GM12878 (cell line): ENCODE measurements at regions not wholly inside any gene's neighbourhood (a gene's known extent, or its start where the extent isn't known, plus 50 kb on each side); places are given as distances from the start of the nearest gene placed in this dataset.

Experiments
- ATAC-seq: fragments of 200-7000 bp; cut with Tn5 transposase; 3 replicates; pipeline ENCODE4 v1.9.1; 2020; ENCODE audit warnings: mild to moderate bottlenecking, moderate library complexity
- BruUV-seq: library from RNA; stranded (reverse); fragments of 400-500 nt; replicated peaks from 2 replicates; lab custom pipeline; 2021; lab: Mats Ljungman, UMichigan
- CTCF ChIA-PET: fragments of 300-600 bp; sonication (Branson Sonifier 250); formaldehyde crosslinking; extraction: SDS; loops from one replicate; lab custom pipeline; 2021; ENCODE audit warnings: inconsistent platforms; lab: Yijun Ruan, JAX
- POLR2A ChIA-PET: fragments of 350-600 bp; formaldehyde crosslinking; extraction: SDS; loops from one replicate; lab custom pipeline; 2021; ENCODE audit warnings: inconsistent platforms; lab: Charles Lee
- RAD21 ChIA-PET: fragments of 300-600 bp; sonication (Branson Sonifier 250); formaldehyde crosslinking; loops from one replicate; lab custom pipeline; 2023; ENCODE audit warnings: antibody characterized with exemption; ENCODE audit not compliant: unreplicated experiment; lab: Charles Lee
- SMC1A ChIA-PET: fragments of 300-600 bp; sonication (Branson Sonifier 250); formaldehyde crosslinking; loops from one replicate; lab custom pipeline; 2023; ENCODE audit not compliant: unreplicated experiment, uncharacterized antibody; lab: Charles Lee
- DNase-seq: peaks from one replicate; pipeline ENCODE4 v3.0.0-alpha.2; 2011; ENCODE audit warnings: low read depth, low spot score
- FAIRE-seq: peaks from 3 replicates; lab custom pipeline; 2011; peaks lifted over from hg19 to GRCh38; lab: Jason Lieb, UNC
- H2AFZ ChIP-seq: 2 replicates; pipeline ENCODE4 v1.6.0; 2011; ENCODE audit warnings: low read depth, low read length, control low read depth; ENCODE audit not compliant: control insufficient read depth
- H3K27ac ChIP-seq: 2 replicates; pipeline ENCODE4 v1.5.1; 2011; ENCODE audit warnings: control low read depth; ENCODE audit not compliant: control insufficient read depth, insufficient read depth
- H3K27me3 ChIP-seq, 2 experiments: replicated peaks in 1 of 2; 2 replicates each; pipeline versions ENCODE4 v1.6.0 to v1.6.1; 2011; ENCODE audit warnings: low read length in 1 of 2; ENCODE audit not compliant: control insufficient read depth in 2 of 2, insufficient read depth in 2 of 2
- H3K36me3 ChIP-seq, 2 experiments: 2 replicates each; pipeline ENCODE4 v1.5.1; 2011; ENCODE audit warnings: low read length in 1 of 2; ENCODE audit not compliant: control insufficient read depth in 2 of 2, insufficient read depth in 2 of 2
- H3K4me1 ChIP-seq: 2 replicates; pipeline ENCODE4 v1.6.1; 2011; ENCODE audit warnings: mild to moderate bottlenecking, low read length, moderate library complexity, mixed read lengths; ENCODE audit not compliant: control insufficient read depth, insufficient read depth
- H3K4me2 ChIP-seq: 2 replicates; pipeline ENCODE4 v1.6.0; 2011; ENCODE audit warnings: control low read depth; ENCODE audit not compliant: control insufficient read depth, insufficient read depth
- H3K4me3 ChIP-seq: fragments of 200-600 bp; sonication (generic); 2 replicates; pipeline ENCODE4 v1.5.1; 2016
- H3K79me2 ChIP-seq: 2 replicates; pipeline ENCODE4 v1.6.0; 2011; ENCODE audit warnings: low read length; ENCODE audit not compliant: control insufficient read depth, insufficient read depth
- H3K9ac ChIP-seq: 2 replicates; pipeline ENCODE4 v1.8.0; 2011; ENCODE audit warnings: low read length, control low read depth, mixed read lengths; ENCODE audit not compliant: control insufficient read depth, insufficient read depth
- H3K9me3 ChIP-seq: replicated peaks from 3 replicates; pipeline ENCODE4 v1.5.1; 2011; ENCODE audit warnings: mild to moderate bottlenecking, low read length; ENCODE audit not compliant: control insufficient read depth, insufficient read depth
- H4K20me1 ChIP-seq: 2 replicates; pipeline ENCODE4 v1.6.0; 2011; ENCODE audit not compliant: control insufficient read depth, insufficient read depth
- ATF7 ChIP-seq: fragments of 450-650 bp; IDR thresholded peaks from 2 replicates; pipeline ENCODE4 v1.6.1; 2016; ENCODE audit warnings: low read depth, mild to moderate bottlenecking
- BACH1 ChIP-seq: fragments of 450-650 bp; IDR thresholded peaks from 2 replicates; pipeline ENCODE4 v1.6.1; 2017; ENCODE audit warnings: mild to moderate bottlenecking, borderline replicate concordance
- CEBPB ChIP-seq, 2 experiments: fragments of 150-350 bp in 1 of 2; IDR thresholded peaks; 2 replicates each; pipeline ENCODE4 v1.6.1; 2012 to 2014; ENCODE audit warnings: low read depth in 2 of 2, low read length in 2 of 2, borderline replicate concordance in 1 of 2, inconsistent platforms in 1 of 2
- MTA2 ChIP-seq: fragments of 450-650 bp; IDR thresholded peaks from 2 replicates; pipeline ENCODE4 v1.6.1; 2016; ENCODE audit warnings: low read depth, mild to moderate bottlenecking, moderate library complexity
- NFYA ChIP-seq: IDR thresholded peaks from 2 replicates; pipeline ENCODE4 v1.6.1; 2011; ENCODE audit warnings: low read depth, mild to moderate bottlenecking, low read length, improper control_type of control experiment, borderline replicate concordance
- NR2C1 ChIP-seq: fragments of 450-650 bp; IDR thresholded peaks from 2 replicates; pipeline ENCODE4 v1.6.1; 2017; ENCODE audit warnings: antibody characterized with exemption, mild to moderate bottlenecking, moderate library complexity
- POU2F2 ChIP-seq: IDR thresholded peaks from 3 replicates; pipeline ENCODE4 v1.6.1; 2011; ENCODE audit warnings: low read depth, mild to moderate bottlenecking, low read length, borderline replicate concordance
- RUNX3 ChIP-seq: IDR thresholded peaks from 2 replicates; pipeline ENCODE4 v1.6.1; 2012; ENCODE audit warnings: low read length, inconsistent platforms
- SIX5 ChIP-seq: IDR thresholded peaks from 2 replicates; pipeline ENCODE4 v1.6.1; 2011; ENCODE audit warnings: mild to moderate bottlenecking, low read depth, low read length, moderate library complexity; ENCODE audit not compliant: severe bottlenecking
- SMC3 ChIP-seq: IDR thresholded peaks from 2 replicates; pipeline ENCODE4 v1.6.1; 2011; ENCODE audit warnings: low read length, improper control_type of control experiment, borderline replicate concordance
- SRF ChIP-seq, 2 experiments: IDR thresholded peaks; 2 replicates each; pipeline ENCODE4 v1.6.1; 2011; ENCODE audit warnings: low read depth in 2 of 2, low read length in 2 of 2, mild to moderate bottlenecking in 1 of 2, moderate library complexity in 1 of 2
- STAT1 ChIP-seq: fragments of 450-650 bp; conservative IDR thresholded peaks from 2 replicates; pipeline ENCODE4 v1.6.1; 2014; ENCODE audit warnings: antibody characterized with exemption, mild to moderate bottlenecking
- TARDBP ChIP-seq: IDR thresholded peaks from 2 replicates; pipeline ENCODE4 v1.6.1; 2016; ENCODE audit warnings: borderline replicate concordance
- ZBED1 ChIP-seq: IDR thresholded peaks from 2 replicates; pipeline ENCODE4 v1.6.1; 2016; ENCODE audit warnings: borderline replicate concordance
- ZNF207 ChIP-seq: fragments of 450-650 bp; IDR thresholded peaks from 2 replicates; pipeline ENCODE4 v1.6.1; 2014; ENCODE audit warnings: antibody characterized with exemption, mild to moderate bottlenecking, borderline replicate concordance
- WGBS: methylation state at CpG from one replicate; pipeline ENCODE4 v1.1.6; 2016; ENCODE audit warnings: low lambda C conversion rate; ENCODE audit not compliant: insufficient replicate concordance, insufficient coverage; ENCODE audit errors: missing lambda C conversion rate; 5-methylcytosine and 5-hydroxymethylcytosine counted together
- in situ Hi-C: fragments of 300-500 bp; cut with MboI; formaldehyde crosslinking; loops from 9 replicates; pipeline ENCODE4 v1.14.3; 2018; ENCODE audit warnings: mixed read lengths
- intact Hi-C: fragments of 100-400 bp; cut with micrococcal nuclease; formaldehyde crosslinking; loops from one replicate; pipeline ENCODE4 v1.14.2; 2022; ENCODE audit not compliant: unreplicated experiment

DNA sequence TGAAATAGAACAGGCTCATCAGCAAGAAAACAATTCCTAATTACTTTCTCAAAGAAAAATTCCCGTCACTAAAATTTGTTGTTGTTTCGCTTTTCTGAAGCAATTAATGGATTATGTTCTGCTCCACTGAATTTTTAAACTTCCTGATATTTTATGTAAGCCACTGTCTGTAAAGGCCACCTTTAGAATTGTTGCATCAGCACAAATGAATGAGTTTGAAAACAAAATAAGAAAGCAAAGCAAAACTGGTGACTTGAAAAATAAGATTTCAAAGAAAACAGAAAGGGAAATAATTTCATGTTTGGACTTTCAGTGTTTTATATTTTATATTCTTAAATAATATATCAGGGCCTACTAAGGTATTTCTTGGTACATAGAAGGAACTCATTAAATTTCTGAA lies 636.3 kb upstream of the TYRP1 start:
- ChIA-PET POLR2A (no interaction called here), CTCF (no interaction called here), SMC1A (no interaction called here), RAD21 (no interaction called here)
- WGBS: 46% methylated on average over 2 of the region's 2 CpGs
- no peak overlapping the region for H3K9ac ChIP-seq
- H3K4me1 ChIP-seq: no peaks in the 10 kb centered on the region
- DNase-seq: no peak
- H3K4me2 ChIP-seq: no peak overlapping the region
- BruUV-seq: no TSS peak
- TF ChIP-seq NFYA: no peak
- TF ChIP-seq CEBPB (IDR thresholded peaks at IDR 0.05; ENCODE audit: borderline replicate concordance in 1 of 2, low read depth in 2 of 2, low read length in 2 of 2): no peak
- no peak for TF ChIP-seq SMC3
- TF ChIP-seq MTA2: no peak
- no peak for TF ChIP-seq NR2C1
- TF ChIP-seq RUNX3: no peak
- no peak for TF ChIP-seq POU2F2
- no peak for TF ChIP-seq BACH1
- no peak for TF ChIP-seq TARDBP
- no peak for TF ChIP-seq SRF (IDR thresholded peaks at IDR 0.05; ENCODE audit: low read depth in 2 of 2, low read length in 2 of 2)
- TF ChIP-seq ZBED1: no peak
- TF ChIP-seq SIX5: no peak
- TF ChIP-seq STAT1: no peak
- TF ChIP-seq ZNF207: no peak
- TF ChIP-seq ATF7: no peak
- no peak for FAIRE-seq
- H3K9me3 ChIP-seq: no peaks in the 10 kb centered on the region
- ATAC-seq: no peak
- in situ Hi-C loops: no loop called here
- H3K27me3 ChIP-seq: no peaks in the 10 kb centered on the region
- no peaks in the 10 kb centered on the region for H4K20me1 ChIP-seq
- no peaks in the 10 kb centered on the region for H3K79me2 ChIP-seq
- no peak overlapping the region for H3K4me3 ChIP-seq
- H3K36me3 ChIP-seq: no peaks in the 10 kb centered on the region
- intact Hi-C loops: no loop called here
- no peak overlapping the region for H2AFZ ChIP-seq
- H3K27ac ChIP-seq: no peak overlapping the region
